ENCODE measurements at regions not wholly inside any gene's neighbourhood (a gene's known extent, or its start where the extent isn't known, plus 50 kb on each side); places are given as distances from the start of the nearest gene placed in this dataset.

DNA sequence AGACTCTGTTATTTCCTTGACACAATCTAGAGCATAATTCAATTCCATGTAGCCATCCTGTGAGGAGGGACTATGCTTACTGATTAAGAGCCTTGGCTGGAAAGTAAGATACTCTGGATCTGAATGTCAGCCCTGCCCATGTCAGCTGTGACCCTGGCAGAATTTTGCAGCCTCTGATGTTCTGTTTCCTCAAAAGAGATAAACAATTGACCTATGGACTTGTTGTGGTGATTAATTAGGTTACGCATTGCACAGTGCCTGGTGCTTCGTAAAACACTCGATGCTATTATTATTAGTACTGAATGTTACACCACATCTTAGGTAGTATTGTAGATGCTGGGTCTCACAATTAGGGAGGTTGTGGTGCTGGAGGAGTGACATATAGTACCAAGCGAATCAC, 161.3 kb upstream of the MEIS2 start:
- DNase-seq = no peak

DNA sequence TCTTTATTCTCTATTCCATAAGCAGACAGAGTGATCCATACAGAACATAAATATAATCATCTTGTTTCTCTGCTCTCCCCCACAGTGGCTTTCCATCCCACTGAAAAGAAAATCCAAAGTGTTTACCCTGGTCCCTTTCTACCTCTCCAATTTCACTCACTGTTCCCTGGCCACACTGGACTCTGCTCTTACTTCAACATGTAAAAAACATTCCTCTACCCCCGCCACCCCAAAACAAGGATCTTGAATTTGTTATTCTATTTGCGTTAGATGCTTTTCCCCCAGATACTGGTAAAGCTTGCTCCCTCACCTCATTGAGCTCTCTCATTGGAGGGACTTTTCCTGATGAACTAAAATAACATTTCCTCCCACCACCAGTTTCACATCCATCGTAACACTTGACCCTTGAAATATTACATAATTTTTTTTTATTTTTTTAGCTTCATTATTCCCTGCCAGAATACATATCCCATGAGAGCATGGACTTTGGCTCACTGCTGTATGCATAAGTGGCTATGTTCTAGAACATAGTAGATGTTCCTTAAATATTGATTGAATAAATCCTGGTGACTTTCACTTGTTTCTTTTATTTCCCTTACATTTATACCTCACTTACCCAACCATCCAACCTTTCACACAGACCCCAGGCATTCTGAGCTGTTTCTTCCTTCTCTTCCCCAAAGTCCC, 162.7 kb upstream of the MEIS2 start:
- DNase-seq = no peak

DNA sequence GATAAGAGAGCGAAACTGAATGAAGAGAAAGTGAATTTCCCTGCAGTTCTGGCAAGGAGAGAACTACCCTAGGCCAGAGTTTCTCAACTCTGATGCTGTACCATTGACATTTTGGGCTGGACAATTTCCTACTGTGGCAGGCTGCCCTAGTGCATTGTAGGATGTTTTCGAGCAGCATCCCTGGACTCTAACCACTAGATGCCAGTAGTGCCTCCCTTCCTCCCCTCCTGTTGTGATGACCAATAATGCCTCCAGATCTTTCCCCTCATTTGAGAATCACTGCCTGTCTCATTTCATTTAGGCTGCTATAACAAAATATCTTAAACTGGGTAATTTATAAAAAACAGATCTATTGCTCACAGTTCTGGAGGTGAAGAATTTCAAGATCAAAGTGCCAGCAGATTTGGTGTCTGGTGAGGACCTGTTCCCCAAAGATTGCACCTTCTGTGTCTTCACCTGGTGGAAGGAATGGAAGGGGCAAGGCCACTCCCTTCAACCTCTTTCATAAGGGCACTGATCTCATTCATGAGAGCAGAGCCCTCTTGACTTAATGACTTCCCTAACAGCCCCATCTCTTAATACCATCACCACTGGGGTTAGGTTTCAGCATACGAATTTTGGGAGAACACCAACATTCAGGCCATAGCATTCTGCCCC, 188.9 kb upstream of the MEIS2 start:
- no peak for DNase-seq

DNA sequence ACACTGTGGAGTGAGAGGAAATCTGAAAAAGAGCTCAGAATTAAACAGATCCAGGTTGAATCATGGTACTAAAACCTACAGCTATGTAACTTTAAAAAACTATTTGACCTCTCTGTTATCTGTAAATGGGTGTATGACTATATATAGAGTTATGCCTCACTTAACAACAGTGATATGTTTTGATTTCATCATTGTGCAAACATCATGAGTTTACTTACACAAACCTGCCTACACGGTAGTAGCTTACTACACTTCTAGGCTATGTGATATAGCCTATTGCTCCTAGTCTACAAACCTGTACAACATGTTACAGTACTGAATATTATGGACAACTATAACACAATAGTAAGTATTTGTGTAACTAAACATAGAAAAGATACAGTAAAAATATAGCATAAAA, 191.6 kb upstream of the MEIS2 start:
- no peak for DNase-seq

DNA sequence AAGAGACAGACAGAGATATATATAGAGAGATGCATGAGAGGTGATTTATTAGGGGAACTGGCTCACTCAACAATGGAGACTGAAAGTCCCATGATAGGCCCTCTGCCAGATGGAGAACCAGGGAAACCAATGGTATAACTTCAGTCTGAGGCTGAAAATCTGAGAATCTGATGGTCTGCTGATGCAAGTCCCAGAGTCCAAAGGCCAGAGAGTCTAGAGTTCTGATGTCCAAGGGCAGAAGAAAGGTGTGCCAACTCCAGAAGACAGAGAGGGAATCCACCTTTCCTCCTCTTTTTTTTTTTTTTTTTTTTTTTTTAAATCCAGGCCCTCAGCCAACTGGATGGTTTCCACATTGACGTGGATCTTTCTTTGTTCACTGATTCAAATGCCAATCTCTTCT, 197.9 kb upstream of the MEIS2 start:
- DNase-seq = no peak

DNA sequence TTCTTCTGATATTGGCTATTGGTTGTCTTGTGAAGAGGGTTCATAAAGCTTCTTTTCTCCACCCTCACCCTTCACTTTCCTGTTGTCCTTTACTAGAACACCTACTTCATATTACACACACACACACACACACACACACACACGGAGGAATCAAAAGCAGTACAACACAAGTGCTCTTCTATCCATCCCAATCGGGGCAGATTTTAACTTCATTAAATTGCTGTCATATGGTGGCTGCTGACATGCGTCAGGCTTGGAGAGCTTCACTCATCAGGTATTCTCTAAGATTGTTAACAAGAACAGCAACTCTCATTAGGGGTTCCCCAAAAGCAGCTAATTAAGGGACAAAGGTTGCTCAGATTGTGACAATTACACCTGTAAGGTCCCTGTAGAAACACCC, 239.1 kb upstream of the MEIS2 start:
- DNase-seq = no peak

DNA sequence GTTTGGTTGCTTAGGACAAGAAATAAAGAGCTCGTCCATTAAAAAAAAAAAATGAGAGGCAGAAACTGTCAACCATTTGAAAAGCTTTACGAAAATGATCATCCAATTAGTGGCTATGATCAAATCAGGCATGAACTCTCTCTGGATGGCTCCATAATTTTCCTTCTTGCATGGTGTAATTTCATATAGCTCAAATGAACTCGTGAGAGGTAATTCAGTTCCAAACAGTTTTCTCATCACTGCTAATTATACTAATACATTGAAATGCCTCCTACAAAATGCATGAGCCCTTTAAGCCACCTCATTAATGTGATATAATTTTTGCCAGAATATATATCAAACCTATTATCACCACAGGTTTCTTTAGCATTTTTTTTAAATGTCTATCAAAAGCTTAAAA, 239.5 kb upstream of the MEIS2 start:
- DNase-seq = no peak

DNA sequence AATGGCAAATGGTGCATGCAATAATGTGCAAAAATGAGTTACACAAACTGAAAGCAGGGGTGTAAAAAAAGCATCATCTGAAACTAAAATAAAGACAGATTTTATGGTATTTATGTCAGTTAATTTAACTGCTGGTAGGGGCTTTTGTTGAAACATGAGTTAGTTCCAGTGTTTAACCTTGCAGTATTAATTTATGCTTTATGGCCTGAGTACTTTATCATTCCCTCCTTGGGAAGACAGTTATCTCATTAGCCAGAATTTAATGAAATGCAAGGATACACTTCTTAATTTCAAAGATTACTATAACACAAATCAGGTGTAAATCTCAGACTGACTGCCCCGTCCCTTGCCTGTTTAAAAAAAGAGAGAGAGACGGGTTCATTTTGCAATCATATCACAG, 240.1 kb upstream of the MEIS2 start:
- no peak for DNase-seq

DNA sequence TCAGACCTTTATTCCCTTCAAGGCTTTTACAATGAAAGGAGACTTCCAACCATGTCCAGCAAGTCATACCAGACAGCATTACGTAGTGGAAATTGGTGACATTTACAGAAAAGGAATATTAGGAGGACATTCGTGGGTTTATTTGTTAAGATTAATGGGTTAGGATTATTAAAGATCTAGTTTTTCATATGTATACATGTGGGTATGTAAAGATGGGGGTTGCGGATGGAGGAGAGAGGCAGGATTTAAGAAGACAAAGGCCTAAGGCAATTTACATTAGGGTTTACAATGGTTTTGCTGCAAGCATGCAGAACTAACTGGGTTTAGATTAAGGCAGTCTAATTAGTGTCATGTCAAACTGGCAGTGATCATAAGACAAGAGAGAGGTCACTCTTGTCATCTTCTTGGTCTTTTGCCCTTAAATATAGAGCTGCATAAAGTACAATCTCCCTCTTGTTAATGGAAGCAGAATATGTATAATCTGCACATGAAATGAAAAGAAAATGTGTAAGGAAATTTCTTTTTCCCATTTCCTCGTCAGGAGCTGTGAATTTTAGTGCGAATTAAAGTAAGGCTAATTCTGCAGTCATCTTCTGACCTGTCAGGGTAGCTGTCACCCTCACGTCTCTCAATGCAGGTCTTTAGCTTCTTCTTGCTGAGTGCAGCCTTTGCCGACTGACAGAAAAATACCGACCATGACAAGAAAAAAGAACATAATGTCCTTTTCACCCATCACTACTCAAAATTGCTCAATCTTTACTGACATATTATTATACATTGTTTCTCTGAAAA, 258.9 kb upstream of the MEIS2 start:
- no peak for DNase-seq

DNA sequence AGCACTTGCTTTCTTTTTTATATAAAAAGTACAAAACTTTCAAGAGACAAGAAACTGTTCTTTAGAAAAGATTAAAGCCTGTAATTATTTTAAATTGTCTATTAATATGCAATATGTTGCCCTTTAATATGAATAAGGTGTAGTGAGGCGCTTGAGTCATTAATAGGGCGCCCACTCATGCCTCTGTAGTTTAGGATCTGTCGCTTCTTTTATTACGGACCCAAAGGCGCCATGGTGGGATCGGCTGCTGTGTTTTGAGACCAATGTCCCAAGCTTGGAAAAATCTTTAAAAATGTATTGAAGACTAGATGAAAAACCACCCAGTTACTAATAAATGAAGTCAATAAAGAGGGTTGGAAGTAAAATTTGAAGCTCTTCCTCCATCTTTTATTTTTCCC, 259.5 kb upstream of the MEIS2 start:
- no peak for DNase-seq

DNA sequence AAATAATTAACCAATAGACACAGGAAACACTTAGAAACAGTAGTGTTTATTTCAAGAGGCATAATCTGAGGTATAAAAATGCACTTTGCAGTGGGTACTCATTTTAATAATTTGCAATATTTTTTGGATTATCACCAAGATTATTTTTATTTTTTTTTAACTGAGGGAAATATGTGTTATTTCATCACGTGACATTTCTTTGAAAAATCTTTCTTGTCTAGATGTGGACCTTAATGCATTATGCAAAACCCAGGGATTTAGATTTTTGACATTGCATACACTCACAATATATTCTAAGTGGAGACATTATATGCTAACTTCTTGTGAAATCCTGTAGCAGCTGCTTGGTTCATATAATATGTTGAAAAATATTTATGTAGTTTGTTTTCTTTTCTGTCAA, 260.4 kb upstream of the MEIS2 start:
- no peak for DNase-seq

DNA sequence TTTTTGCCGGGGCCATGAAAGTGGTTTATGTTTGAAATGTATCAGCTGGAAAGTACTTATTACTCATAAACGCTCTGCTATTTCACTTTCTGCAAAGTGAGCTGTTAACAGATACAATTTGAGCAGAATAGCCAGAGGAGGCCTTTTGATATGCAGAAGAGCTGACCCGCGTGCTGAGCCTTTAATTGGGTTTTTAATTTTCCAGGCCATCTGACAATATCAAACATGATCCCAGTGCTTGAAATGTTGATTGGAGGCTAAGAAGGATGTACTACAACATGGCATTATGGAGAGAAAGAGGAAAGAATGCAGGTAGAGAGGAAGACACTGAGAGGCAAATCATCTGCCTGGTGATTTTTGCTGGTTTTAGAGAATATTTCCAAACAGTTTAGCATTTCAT, 261.3 kb upstream of the MEIS2 start:
- no peak for DNase-seq

DNA sequence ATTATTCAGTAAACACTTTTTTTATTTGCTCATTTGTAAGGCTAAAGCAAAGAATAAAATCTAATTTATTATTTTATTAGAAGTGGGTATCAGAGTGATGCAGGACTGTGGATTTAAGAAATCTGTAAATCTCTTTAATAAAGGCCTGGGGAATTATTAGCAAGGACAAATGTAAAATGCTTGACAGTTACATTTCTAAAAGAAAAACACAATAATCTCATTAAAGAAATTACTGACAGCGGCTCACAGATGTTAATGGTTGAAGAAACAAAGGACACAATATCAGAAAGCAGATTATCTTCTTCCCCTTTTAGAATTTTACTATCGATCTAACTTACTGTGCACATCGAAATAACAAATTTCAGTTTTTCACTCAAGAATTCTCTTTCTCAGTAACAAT, 262.1 kb upstream of the MEIS2 start:
- no peak for DNase-seq

DNA sequence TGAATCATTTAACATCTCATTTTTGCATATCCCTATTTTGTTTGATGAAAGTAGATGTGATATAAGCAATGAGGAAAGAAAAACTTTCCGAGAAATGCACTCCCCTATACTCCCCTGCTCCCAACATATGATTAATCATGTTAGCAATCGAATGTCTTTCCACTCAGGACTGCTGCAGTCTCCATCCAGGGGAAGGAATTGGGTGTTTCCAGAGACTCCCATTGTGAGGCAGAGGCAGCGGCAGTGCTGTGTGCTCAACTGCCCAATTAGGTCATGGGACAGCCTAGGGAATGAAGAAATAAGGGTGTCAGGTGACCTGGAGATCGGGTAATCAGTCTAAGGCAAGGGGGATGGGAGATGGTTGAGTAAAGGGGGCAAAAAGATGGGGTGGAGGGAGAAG, 268.6 kb upstream of the MEIS2 start:
- DNase-seq = no peak

DNA sequence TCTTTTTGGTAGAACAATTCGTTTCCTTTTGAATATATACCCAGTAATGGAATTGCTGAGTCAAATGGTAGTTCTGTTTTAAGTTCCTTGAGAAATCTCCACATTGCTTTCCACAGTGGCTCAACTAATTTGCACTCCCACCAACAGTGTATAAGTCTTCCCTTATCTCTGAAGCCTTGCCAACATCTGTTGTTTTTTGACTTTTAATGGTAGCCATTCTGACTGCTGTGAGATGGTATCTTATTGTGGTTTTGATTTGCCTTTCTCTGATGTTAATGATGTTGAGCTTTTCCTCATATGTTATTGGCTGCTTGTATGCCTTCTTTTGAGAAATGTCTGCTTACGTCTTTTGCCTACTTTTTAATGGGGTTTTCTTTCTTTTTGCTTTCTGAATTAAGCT, 270.6 kb upstream of the MEIS2 start:
- no peak for DNase-seq

DNA sequence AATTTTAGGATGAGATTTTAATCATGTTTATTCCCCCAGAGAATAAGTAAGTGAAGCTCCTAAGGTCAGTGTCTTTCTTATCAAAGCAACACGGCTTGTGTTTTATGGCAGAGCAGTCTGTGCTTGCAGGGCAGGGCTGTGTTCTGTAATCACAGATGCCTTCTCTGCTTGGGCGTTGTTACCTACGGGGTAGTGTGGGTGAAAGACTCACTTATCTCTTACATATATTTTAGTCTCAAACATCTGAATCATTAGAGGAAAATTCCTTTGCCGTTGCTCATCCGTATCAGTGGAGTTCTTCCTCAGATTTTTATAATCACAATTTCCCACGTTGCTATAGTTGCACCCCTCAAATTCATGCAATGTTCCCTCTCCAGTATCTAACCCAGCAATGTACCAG, 271.7 kb upstream of the MEIS2 start:
- no peak for DNase-seq

DNA sequence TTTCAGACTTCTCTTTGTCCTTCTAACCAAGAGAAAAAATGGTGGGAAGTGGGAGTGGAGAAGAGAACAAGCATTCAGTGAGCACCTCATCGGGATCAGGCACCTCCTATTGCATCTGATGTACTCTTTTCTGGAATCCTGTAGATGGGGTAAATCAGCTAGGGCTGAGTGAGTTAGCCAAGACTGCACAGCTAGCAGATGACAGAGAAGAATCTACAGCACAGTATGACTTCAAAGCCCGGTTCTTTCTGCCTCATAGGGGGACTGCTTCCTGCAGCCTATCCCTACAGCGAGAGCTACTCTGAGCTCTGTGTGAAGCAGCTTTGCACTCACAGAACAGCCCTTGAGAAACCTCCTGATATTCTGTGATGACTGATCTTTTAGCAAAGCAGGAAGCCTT, 275.2 kb upstream of the MEIS2 start:
- no peak for DNase-seq

DNA sequence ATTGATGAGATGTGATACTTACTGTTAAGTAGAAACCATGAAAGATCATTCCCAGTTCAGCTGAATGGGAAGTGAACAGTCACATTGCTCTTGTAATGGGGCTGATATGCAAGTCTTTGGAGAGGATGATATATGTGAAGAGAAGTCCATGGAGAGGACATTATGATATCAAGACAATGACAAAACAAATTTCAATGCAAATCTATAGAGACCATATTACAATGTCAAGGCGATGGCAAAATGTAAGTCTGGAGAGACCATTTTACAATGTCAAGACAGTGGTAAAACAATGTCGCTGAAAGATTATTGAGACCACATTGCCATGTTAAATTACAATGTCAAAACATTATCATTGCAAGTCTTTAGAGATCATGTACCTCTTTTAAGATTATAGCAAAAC, 277.1 kb upstream of the MEIS2 start:
- no peak for DNase-seq

DNA sequence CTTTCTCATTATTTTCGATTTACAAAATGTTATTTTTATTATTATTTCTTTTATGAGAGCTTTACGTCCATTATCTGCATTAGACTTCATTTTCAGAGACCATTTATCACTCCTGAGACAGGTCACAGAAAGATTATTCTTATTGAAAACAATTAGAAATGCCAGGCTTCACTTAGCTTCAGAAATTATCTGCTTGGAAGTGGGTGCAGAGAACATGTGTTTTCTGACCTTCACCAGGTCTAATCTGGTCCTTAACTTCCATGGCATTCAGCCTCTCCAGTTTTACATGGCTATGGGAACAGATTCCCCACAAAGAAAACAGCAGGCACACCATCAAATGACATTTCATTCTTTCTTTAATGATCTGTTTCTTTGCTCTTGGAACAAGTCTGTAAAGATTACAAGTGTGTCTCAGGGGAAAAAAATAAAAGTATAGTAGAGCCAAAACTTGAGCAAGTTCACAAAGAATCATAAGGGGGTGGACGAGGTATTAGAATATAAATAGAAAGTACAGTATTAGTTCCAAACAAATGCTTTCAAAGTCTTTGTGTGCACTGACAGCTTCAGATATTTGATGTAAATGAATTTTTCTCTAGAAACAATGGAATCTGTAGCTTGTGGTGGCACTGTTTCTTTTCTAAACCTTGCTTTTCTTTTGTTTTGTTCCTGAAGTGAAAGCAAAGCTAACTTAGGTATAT, 294.2 kb upstream of the MEIS2 start:
- no peak for DNase-seq

DNA sequence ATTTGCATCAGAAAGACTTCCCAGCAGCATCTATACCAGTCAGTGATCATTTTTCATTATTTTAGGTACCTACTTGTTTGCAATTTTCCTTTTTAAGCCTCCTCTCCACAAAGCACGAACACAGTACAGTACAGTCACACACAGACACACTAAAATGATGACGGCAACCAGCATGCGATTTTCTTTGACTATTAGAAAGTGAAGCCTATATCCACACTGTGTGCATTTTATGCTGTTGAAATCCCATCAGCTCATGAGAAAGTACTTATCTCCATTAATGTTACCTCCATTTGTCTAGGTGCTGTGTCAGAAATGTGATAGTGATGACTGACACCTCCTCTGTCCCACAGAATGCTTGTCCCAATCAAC, 294.7 kb upstream of the MEIS2 start:
- no peak for DNase-seq

DNA sequence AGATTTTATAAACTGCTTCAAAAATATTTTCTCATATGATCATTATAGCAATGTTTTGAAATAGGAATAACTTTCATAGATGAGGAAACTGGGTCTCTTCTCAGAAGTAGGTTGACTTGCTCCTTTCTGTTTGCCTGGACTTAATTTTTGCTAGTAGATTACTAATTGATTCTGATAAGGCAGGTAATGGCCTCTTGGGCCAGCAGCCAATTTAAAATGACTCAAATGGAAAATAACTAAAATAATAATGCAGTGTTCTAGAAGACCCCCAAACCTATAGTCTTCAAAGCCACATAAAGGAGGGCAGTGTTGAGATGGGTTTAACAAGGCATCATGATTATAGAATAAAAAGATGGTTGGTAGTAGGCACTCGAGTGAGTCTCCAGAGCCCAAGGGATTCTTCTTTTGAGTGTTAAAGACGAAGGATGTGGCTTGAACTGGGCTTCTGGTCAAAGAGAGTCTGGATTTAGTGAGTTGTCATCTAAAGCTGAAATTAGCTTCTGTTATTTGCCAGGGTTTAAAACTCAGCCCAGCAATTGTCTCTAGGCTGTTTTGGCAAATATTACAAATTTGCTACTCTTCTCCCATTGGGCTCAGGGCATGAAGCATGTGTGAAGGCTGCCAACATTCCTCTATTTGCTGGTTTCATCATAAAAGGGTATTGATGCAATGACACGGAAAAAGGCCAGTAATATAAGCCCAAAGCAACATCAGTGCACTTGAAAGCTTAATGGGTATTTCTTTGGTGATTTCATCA, 297.1 kb upstream of the MEIS2 start:
- DNase-seq = no peak

DNA sequence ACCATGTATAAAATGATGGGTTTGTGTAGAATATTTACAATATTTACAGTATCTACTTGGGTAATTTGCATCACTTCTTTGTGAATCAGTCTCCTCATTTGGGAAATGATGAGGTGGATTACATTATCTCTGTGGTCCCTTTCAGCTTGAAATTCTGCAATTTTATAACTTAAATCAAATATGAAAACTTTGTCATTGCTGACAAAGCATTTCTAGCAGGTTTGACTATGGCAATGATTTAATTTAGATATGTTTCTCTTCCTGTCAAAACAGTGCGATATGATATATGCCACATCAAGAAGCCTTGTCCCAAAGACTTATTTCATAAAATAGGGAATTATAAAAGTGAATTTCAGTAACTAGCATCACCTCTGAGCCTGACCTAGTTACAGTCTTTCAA, 315.8 kb upstream of the MEIS2 start:
- DNase-seq = no peak

DNA sequence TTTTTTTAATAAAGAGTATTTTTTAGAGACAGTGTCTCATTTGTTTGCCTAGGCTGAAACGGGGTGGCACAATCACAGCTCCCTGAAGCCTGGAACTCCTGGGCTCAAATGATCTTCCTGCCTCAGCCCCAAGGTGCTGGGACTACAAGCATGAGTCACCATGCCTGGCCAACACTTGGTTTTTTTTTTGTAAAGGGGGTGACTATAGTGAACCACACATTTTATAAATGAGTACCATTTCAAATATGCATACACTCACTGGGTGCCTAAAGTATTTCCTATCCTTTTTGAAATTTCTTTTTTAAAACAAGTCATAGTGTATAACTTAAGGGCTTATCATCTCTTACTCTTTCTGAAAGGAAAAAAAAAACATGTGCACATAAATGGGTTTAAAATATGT, 325.2 kb upstream of the MEIS2 start:
- no peak for DNase-seq
